HG03103 (cell line): ENCODE measurements at regions not wholly inside any gene's neighbourhood (a gene's known extent, or its start where the extent isn't known, plus 50 kb on each side); places are given as distances from the start of the nearest gene placed in this dataset.
"Not testable (repeated sequence)": the region's sequence is repeated elsewhere in the genome, so short reads cannot be mapped to it uniquely, and the experiment has no call there.

Experiments used
- ATAC-seq: cut with Tn5 transposase; IDR thresholded peaks from one replicate; pipeline ENCODE4 v1.9.1; 2021; ENCODE audit warnings: low read depth; ENCODE audit not compliant: unreplicated experiment

GRCh38 chr16:66036793-66037715 lies 329.4 kb upstream of the CDH5 start:
- no peak for ATAC-seq

GRCh38 chr16:66036184-66036583 lies 330.3 kb upstream of the CDH5 start:
- ATAC-seq: no peak

- ATAC-seq: no peak
Measured at GRCh38 chr16:66035096-66035495, 331.4 kb upstream of the CDH5 start.

- no peak for ATAC-seq
Measured at GRCh38 chr16:66032841-66033240, 333.6 kb upstream of the CDH5 start.

GRCh38 chr16:66030036-66030435 lies 336.5 kb upstream of the CDH5 start:
- ATAC-seq: no peak

- no peak for ATAC-seq
Measured at GRCh38 chr16:66028510-66029216, 337.8 kb upstream of the CDH5 start.

- ATAC-seq: no peak
Measured at GRCh38 chr16:66026787-66027330, 339.6 kb upstream of the CDH5 start.

- no peak for ATAC-seq
Measured at GRCh38 chr16:66026211-66026610, 340.3 kb upstream of the CDH5 start.

GRCh38 chr16:66025751-66026150 lies 340.7 kb upstream of the CDH5 start:
- ATAC-seq: no peak

- not testable (repeated sequence) for ATAC-seq
Measured at GRCh38 chr16:66024567-66024966, 341.9 kb upstream of the CDH5 start.

- ATAC-seq: no peak
Measured at GRCh38 chr16:66023481-66023880, 343.0 kb upstream of the CDH5 start.

- no peak for ATAC-seq
Measured at GRCh38 chr16:66020642-66021041, 345.8 kb upstream of the CDH5 start.

- ATAC-seq: no peak
Measured at GRCh38 chr16:66020046-66020445, 346.4 kb upstream of the CDH5 start.

- ATAC-seq: not testable (repeated sequence)
Measured at GRCh38 chr16:66019502-66019901, 347.0 kb upstream of the CDH5 start.

- ATAC-seq: no peak
Measured at GRCh38 chr16:66014221-66014620, 352.3 kb upstream of the CDH5 start.

- ATAC-seq: no peak
Measured at GRCh38 chr16:66013486-66013885, 353.0 kb upstream of the CDH5 start.

GRCh38 chr16:66008136-66008535 lies 358.4 kb upstream of the CDH5 start:
- no peak for ATAC-seq

GRCh38 chr16:66007717-66008116 lies 358.8 kb upstream of the CDH5 start:
- ATAC-seq: no peak

- ATAC-seq: no peak
Measured at GRCh38 chr16:66006485-66006884, 360.0 kb upstream of the CDH5 start.

- no peak for ATAC-seq
Measured at GRCh38 chr16:66004699-66005098, 361.8 kb upstream of the CDH5 start.

GRCh38 chr16:66003201-66003600 lies 363.3 kb upstream of the CDH5 start:
- ATAC-seq: no peak
